ENCODE measurements at regions not wholly inside any gene's neighbourhood (a gene's known extent, or its start where the extent isn't known, plus 50 kb on each side); places are given as distances from the start of the nearest gene placed in this dataset.

DNA sequence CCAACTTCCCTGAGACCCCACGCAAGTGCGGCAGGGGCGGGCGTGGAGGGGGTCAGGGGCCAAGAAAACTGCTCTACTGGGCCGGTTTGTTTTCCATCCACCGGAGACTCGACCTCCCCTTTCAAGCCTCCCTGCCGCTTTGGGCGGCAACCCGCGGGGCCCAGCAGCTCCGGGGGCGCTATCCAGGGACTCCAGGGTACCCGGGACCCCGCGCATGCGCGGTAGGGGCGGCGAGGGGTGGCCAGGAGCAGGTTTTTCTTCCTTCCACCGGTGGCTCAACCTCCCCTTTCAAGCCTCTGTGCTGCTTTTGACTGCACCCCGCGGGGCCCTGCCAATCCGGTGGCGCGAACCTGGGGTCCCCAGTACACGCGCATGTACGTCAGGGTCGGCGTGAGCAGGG, 323.5 kb downstream of the ALG10 start:
- no peak overlapping the region for H3K4me3 Mint-ChIP-seq (ENCODE audit: unreplicated experiment)
- no peak overlapping the region for H3K27ac Mint-ChIP-seq (ENCODE audit: unreplicated experiment)
- H3K4me1 Mint-ChIP-seq (ENCODE audit: low read depth): no peaks in the 10 kb centered on the region
- H3K36me3 Mint-ChIP-seq (ENCODE audit: low read depth): no peaks in the 10 kb centered on the region
- DNase-seq (ENCODE audit: low spot score): no peak
- H3K27me3 Mint-ChIP-seq (ENCODE audit: low read depth): no peaks in the 10 kb centered on the region
- TF ChIP-seq, protein P1, sequence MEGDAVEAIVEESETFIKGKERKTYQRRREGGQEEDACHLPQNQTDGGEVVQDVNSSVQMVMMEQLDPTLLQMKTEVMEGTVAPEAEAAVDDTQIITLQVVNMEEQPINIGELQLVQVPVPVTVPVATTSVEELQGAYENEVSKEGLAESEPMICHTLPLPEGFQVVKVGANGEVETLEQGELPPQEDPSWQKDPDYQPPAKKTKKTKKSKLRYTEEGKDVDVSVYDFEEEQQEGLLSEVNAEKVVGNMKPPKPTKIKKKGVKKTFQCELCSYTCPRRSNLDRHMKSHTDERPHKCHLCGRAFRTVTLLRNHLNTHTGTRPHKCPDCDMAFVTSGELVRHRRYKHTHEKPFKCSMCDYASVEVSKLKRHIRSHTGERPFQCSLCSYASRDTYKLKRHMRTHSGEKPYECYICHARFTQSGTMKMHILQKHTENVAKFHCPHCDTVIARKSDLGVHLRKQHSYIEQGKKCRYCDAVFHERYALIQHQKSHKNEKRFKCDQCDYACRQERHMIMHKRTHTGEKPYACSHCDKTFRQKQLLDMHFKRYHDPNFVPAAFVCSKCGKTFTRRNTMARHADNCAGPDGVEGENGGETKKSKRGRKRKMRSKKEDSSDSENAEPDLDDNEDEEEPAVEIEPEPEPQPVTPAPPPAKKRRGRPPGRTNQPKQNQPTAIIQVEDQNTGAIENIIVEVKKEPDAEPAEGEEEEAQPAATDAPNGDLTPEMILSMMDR (IDR thresholded peaks at IDR 0.05): no peak
- H3K9me3 Mint-ChIP-seq (ENCODE audit: low read depth): no peaks in the 10 kb centered on the region

DNA sequence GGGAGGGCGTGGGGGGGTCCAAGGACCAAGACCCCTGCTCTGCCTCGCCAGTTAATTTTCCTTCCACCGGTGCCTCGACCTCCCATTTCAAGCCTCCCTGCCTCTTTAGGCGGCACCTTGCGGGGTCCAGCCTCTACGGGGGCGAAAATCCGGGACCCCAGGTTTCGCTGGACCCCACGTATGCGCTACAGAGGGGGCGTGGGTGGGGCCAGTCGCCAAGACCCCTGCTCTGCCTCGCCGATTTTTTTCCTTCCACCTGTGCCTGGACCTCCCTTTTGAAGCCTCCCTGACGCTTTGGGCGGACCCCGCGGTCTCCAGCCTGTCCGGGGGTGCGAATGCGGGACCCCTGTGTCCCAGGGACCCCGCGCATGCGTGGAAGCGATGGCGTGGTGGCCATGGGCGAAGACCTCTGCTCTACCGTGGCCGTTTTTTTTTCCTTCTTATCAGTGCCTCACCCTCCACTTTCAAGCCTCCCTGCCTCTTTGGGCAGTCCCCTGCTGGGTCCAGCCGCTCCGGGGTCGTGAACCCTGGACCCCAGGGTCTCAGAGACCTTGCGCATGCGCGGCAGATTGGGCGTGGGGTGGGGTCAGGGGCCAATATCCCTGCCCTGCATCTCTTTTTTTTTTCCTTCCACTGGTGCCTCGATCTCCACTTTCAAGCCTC, 324.2 kb downstream of the ALG10 start:
- TF ChIP-seq, protein P1 (IDR thresholded peaks at IDR 0.05): no peak
- Mint-ChIP-seq H3K9me3 (ENCODE audit: low read depth) (no peaks in the 10 kb centered on the region), H3K4me1 (ENCODE audit: low read depth) (no peaks in the 10 kb centered on the region), H3K27me3 (ENCODE audit: low read depth) (no peaks in the 10 kb centered on the region), H3K27ac (ENCODE audit: unreplicated experiment) (no peak overlapping the region), H3K36me3 (ENCODE audit: low read depth) (no peaks in the 10 kb centered on the region), H3K4me3 (ENCODE audit: unreplicated experiment) (no peak overlapping the region)
- DNase-seq (ENCODE audit: low spot score): no peak

DNA sequence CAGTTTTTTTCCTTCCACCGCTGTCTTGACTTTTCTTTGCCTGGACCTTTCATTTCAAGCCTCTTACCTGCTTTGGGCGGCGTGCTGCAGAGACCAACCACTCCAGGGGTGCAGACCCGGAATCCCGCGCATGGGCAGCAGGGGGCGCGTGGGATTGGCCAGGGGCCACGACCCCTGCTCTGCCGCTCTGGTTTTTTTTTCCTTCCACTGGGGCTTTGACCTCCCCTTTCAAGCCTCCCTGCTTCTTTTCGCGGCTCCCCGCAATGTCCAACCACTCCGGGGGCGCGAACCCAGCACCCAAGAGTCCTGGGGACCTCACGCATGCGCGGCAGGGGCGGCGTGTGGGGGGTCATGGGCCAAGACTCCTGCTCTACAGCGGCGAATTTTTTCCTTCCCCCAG, 325.1 kb downstream of the ALG10 start:
- Mint-ChIP-seq H3K4me3 (ENCODE audit: unreplicated experiment) (no peak overlapping the region), H3K27me3 (ENCODE audit: low read depth) (no peaks in the 10 kb centered on the region), H3K27ac (ENCODE audit: unreplicated experiment) (no peak overlapping the region), H3K36me3 (ENCODE audit: low read depth) (no peaks in the 10 kb centered on the region), H3K9me3 (ENCODE audit: low read depth) (no peaks in the 10 kb centered on the region), H3K4me1 (ENCODE audit: low read depth) (no peaks in the 10 kb centered on the region)
- TF ChIP-seq, protein P1 (IDR thresholded peaks at IDR 0.05): no peak
- DNase-seq (ENCODE audit: low spot score): no peak

DNA sequence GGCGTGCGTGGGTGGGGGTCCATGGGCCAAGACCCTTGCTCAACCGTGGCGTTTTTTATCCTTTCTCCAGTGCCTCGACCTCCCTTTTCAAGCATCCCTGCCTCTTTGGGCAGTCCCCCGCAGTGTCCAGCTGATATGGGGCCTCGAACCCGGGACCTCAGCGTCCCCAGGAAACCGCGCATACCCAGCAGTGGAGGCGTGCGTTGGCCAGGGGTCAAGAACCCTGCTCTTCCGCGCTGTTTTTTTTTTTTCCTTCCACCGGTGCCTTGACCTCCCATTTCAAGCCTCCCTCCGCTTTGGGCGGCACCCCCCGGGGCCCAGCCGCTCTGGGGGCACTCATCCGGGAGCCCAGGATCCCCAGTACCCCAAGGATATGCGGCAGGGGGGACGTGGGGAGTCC, 325.8 kb downstream of the ALG10 start:
- DNase-seq (ENCODE audit: low spot score): no peak
- Mint-ChIP-seq H3K4me1 (ENCODE audit: low read depth) (no peaks in the 10 kb centered on the region), H3K36me3 (ENCODE audit: low read depth) (no peaks in the 10 kb centered on the region), H3K9me3 (ENCODE audit: low read depth) (no peaks in the 10 kb centered on the region), H3K27ac (ENCODE audit: unreplicated experiment) (no peak overlapping the region), H3K27me3 (ENCODE audit: low read depth) (no peaks in the 10 kb centered on the region), H3K4me3 (ENCODE audit: unreplicated experiment) (no peak overlapping the region)
- TF ChIP-seq, protein P1 (IDR thresholded peaks at IDR 0.05): no peak

DNA sequence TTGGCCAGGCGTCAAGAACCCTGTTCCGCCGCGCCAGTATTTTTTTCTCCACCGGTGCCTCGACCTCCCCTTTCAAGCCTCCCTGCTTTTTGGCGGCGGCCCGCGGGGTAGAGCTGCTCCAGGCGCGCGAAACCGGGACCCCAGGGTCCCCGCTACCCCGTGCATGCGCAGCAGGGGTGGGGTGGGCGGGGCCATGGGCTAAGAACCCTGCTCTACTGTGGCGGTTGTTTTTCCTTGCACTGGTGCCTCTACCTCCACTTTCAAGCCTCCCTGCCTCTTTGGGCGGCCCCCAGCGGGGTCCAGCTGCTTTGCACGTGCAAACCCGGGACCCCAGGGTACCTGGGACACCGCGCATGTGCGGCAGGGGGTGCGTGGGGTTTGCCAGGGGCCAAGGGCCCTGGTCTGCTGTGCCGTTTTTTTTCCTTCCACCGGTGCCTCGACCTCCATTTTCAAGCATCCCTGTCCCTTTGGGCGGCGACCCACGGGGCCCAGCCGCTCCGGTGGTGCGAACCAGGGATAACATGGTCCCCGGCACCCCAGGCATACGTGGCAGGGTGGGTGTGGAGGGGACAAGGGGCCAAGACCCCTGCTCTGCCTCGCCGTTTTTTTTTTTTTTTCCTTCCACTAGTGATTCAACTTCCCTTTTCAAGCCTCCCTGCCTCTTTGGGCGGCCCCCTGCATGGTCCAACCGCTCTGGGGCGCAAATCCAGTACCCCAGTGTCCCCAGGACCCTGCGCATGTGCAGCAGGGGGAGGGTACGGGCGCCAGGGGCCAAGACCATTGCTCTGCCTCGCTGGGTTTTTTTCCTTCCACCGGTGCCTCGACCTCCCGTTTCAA, 326.8 kb downstream of the ALG10 start:
- no peak overlapping the region for H3K27ac Mint-ChIP-seq (ENCODE audit: unreplicated experiment)
- H3K4me1 Mint-ChIP-seq (ENCODE audit: low read depth): no peaks in the 10 kb centered on the region
- TF ChIP-seq, protein P1 (IDR thresholded peaks at IDR 0.05): no peak
- DNase-seq (ENCODE audit: low spot score): no peak
- H3K9me3 Mint-ChIP-seq (ENCODE audit: low read depth): no peaks in the 10 kb centered on the region
- H3K36me3 Mint-ChIP-seq (ENCODE audit: low read depth): no peaks in the 10 kb centered on the region
- H3K27me3 Mint-ChIP-seq (ENCODE audit: low read depth): no peaks in the 10 kb centered on the region
- no peak overlapping the region for H3K4me3 Mint-ChIP-seq (ENCODE audit: unreplicated experiment)

Measured in chondrocyte (in vitro differentiated cells).